GM12874 (cell line): ENCODE measurements at regions not wholly inside any gene's neighbourhood (a gene's known extent, or its start where the extent isn't known, plus 50 kb on each side); places are given as distances from the start of the nearest gene placed in this dataset.
A peak's percentile ranks its signal among the peaks of the same experiment; 100 is the strongest.

Experiments
- TF ChIP-seq, protein P1 (sequence below): IDR thresholded peaks from 2 replicates; pipeline ENCODE4 v1.5.1; 2011; ENCODE audit warnings: low read depth, mild to moderate bottlenecking, control low read depth, low read length, moderate library complexity; ENCODE audit not compliant: insufficient read depth

DNA sequence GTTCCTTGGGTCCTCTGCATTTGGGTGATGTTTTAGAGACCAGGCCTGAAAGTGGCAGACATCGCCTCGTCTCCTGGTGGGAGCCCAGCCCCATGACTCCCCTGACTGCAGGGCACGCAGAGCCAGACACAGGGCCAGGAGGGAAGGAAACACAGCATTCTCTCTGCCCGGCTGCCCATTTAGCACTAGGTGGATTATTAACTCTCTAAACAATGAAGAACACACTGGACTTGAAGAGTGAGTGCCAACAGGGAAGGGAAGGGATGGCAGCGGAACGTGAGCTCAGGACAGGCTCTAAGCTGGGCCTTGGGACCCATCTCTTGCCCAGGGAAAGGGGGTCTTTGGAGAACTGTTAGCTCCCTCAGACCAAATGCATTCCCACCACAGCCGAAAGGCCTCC lies 80.4 kb downstream of the TBXT start:
- TF ChIP-seq, protein P1, sequence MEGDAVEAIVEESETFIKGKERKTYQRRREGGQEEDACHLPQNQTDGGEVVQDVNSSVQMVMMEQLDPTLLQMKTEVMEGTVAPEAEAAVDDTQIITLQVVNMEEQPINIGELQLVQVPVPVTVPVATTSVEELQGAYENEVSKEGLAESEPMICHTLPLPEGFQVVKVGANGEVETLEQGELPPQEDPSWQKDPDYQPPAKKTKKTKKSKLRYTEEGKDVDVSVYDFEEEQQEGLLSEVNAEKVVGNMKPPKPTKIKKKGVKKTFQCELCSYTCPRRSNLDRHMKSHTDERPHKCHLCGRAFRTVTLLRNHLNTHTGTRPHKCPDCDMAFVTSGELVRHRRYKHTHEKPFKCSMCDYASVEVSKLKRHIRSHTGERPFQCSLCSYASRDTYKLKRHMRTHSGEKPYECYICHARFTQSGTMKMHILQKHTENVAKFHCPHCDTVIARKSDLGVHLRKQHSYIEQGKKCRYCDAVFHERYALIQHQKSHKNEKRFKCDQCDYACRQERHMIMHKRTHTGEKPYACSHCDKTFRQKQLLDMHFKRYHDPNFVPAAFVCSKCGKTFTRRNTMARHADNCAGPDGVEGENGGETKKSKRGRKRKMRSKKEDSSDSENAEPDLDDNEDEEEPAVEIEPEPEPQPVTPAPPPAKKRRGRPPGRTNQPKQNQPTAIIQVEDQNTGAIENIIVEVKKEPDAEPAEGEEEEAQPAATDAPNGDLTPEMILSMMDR: no peak

DNA sequence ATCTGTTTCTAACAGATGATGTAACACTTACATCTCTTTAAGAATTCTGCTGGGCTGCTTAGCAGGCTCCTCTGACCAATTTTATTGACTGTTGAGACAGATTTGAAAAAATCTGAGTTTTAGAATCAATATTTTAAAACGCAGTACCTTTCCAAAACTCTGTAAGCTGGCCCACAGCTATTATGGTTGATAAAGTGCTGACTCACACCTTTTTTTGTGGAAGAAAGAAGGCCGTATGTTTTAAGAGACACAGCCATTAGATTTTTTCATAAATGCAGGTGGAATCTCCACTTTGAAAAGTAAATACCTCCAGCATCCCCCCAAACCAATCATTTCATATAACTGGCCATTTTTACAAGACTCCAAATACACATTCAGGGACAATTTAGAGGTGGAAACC lies 82.2 kb downstream of the TBXT start:
- TF ChIP-seq, protein P1: no peak

DNA sequence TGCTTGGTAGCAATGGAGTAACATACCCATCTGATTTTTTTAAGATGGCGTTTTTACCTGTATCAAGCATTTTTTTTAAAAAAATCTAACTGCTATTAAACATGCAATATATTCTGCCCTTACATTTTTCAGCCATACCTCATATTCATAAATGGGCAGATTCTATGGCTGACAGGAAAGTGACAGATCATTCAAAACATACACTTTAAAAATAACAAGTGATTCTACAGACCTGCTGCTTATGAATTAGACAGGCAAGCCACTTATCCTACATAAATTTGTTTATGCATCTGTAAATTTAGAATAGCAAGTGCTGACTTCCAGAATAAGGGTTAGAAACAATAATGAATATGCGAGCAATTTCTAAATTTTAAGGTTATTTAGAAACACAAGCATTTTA lies 82.7 kb downstream of the TBXT start:
- TF ChIP-seq, protein P1: no peak

DNA sequence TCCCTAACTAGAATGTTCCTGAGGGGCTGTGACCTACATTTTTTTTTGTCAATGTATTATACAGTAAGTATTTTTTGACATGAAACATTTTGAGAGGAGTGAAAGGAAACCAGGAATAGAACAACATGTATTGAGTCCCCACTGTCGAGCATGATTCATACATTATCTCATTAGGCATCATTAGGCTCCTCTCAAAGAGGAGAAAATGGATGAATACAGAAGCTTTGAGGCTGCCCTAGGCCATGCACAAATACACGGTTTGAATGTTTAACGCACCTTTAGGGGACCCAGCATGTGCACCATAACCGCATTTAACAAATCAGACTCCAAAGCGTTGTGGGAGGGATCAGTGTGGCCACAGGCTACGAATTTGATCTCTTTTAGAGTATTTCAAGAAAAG lies 87.8 kb downstream of the TBXT start:
- TF ChIP-seq, protein P1: no peak

DNA sequence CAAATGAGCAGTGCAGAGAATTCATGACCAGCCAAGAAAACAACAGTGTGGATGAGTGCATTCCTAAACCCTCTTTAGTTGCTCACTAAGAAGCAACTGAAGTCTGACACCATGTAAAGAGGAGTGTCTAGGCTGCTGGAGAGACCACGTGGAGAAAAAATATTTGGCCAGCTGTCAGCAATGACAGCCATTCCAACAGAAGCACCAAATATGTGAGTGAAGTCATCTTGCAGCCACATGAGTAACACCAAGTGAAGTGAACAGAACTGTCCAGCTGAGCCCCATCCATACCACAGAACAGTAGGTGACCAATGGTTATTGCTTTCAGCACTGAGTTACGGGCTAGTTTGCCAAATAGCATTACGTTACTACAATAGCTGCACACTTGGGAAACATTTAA lies 89.4 kb downstream of the TBXT start:
- TF ChIP-seq, protein P1: no peak

DNA sequence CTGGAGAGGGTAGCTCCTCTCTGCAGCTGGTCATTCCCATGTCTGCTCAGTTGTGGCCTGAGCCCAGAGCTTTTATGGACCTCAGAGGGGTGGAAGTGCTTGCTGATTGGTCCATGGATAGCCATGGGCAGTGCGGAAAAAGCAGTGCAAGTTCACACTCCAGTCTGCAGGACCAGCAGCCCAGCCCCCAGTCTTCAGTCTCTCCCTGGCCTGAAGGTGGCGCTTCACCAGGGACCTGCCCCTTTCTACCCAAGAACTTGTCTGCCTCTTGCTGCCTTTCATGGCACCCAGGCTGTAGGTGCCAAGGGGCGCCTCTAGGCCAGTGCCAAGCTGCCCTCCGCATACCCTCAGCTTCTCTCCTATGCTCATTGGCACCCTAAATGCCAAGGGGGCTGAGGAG lies 91.0 kb downstream of the TBXT start:
- TF ChIP-seq, protein P1: peak; percentile 44; the same call in 1 of the 2 replicates

DNA sequence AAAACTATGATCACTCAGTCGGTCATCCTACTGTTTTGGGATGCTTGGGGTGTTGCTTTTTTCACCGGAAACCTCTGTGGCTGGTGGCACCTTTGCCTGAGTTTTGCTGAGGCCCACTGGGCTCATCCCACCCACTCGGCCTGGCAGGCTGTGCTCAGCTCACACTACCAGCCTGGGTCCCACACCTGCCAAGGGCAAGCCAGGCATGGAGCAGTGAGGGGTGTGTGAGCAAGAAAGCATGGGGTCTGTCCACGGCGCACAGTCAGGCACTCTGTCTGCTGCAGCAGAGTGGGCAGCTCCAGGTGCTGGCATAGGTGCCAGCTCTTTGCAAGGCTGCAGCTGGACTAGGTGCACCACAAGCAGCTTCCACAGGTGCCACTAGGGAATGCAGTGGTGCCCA lies 91.7 kb downstream of the TBXT start:
- TF ChIP-seq, protein P1: no peak

DNA sequence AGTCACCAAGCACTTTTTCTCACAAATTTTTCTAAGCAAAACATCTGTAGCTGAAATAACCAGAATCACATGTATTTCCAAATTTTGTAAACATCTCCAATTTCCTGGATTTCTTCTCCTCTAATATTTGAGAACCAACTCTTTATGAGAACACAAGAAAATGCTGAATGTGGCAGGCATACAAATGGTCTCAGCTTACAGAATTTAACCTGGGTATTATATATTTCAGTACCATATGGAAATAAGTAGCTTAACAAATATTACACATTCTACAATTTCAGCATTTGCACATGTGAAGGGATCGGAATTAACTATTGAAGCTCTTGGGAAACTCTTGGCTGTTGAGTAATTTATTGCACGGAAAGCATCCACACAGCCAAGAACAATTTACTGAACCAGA lies 92.5 kb downstream of the TBXT start:
- TF ChIP-seq, protein P1: no peak
